Gastrocnemius medialis (tissue), 4 donors: ENCODE measurements at regions not wholly inside any gene's neighbourhood (a gene's known extent, or its start where the extent isn't known, plus 50 kb on each side); places are given as distances from the start of the nearest gene placed in this dataset.
A peak's percentile ranks its signal among the peaks of the same experiment; 100 is the strongest.

Experiments used
- ATAC-seq, 2 donors: fragments of 150-250 bp; one replicate each; pipeline ENCODE4 v1.9.1; 2016
- DNase-seq, 2 donors: peaks; one replicate each; pipeline ENCODE4 v3.0.0-alpha.2; 2019
- H3K27ac ChIP-seq, 4 donors: fragments of 200-600 bp; sonication (generic); 1 replicate in 1 of 4; 2 replicates in 3 of 4; pipeline ENCODE4 v1.5.1; 2016 to 2018; ENCODE audit warnings: mild to moderate bottlenecking in 2 of 4, moderate library complexity in 1 of 4
- H3K27me3 ChIP-seq, 3 donors: fragments of 200-600 bp; sonication (generic) in 2 of 3; 1 replicate in 1 of 3; 2 replicates in 2 of 3; pipeline versions ENCODE4 v1.5.1 to v1.6.0; 2016 to 2019; ENCODE audit warnings: mild to moderate bottlenecking in 1 of 3, moderate library complexity in 1 of 3
- H3K36me3 ChIP-seq, 2 donors: fragments of 200-600 bp; sonication (generic) in 1 of 2; one replicate each; pipeline ENCODE4 v1.5.1; 2017 to 2018
- H3K4me1 ChIP-seq, 2 donors: fragments of 200-600 bp; sonication (generic) in 1 of 2; one replicate each; pipeline ENCODE4 v1.5.1; 2016 to 2017; ENCODE audit warnings: mild to moderate bottlenecking in 2 of 2
- H3K4me3 ChIP-seq, 4 donors: fragments of 200-600 bp; sonication (generic) in 3 of 4; 1 replicate in 1 of 4; 2 replicates in 3 of 4; pipeline ENCODE4 v1.5.1; 2016 to 2019; ENCODE audit warnings: mild to moderate bottlenecking in 2 of 4
- H3K9me3 ChIP-seq, 3 donors: fragments of 200-600 bp; sonication (generic) in 2 of 3; 1 replicate in 1 of 3; 2 replicates in 2 of 3; pipeline ENCODE4 v1.5.1; 2016 to 2019
- CTCF ChIP-seq, 5 experiments: fragments of 450-650 bp in 3 of 5; fragments of 200-600 bp in 2 of 5; sonication (generic) in 2 of 5; IDR thresholded peaks in 4 of 5; conservative IDR thresholded peaks in 1 of 5; 1 replicate in 4 of 5; 2 replicates in 1 of 5; pipeline ENCODE4 v1.5.1; 2016 to 2019; ENCODE audit warnings: antibody characterized with exemption in 5 of 5, mild to moderate bottlenecking in 3 of 5, moderate library complexity in 3 of 5
- POLR2A ChIP-seq, 2 donors: fragments of 450-650 bp; IDR thresholded peaks; one replicate each; pipeline ENCODE4 v1.6.1; 2017; ENCODE audit warnings: antibody characterized with exemption in 2 of 2, mild to moderate bottlenecking in 2 of 2, moderate library complexity in 2 of 2
- in situ Hi-C, 4 donors: fragments of 200-750 bp; cut with MboI; loops; one replicate each; pipeline versions ENCODE4 v1.15.0 to v1.8.0; 2017; ENCODE audit warnings: low sequenced_read_pairs in 4 of 4
- intact Hi-C: fragments of 100-400 bp; cut with DNase I; formaldehyde crosslinking; loops from one replicate; pipeline ENCODE4 v1.15.1; 2023; ENCODE audit warnings: low total_unique reads

- no peak overlapping the region for H3K4me3 ChIP-seq
- peaks cover 0 to 16% of the 10 kb centered on the region in 2 donors for H3K4me1 ChIP-seq
- ATAC-seq, result no peak
- H3K27me3 ChIP-seq, result no peaks in the 10 kb centered on the region
- in situ Hi-C loops (no loop called here), intact Hi-C loops (no loop called here)
- TF ChIP-seq CTCF (IDR thresholded peaks at IDR 0.05 in 4 of 5, conservative IDR thresholded peaks at IDR 0.05 in 1 of 5) (no peak), POLR2A (IDR thresholded peaks at IDR 0.05) (no peak)
- no peak for DNase-seq
- no peaks in the 10 kb centered on the region for H3K9me3 ChIP-seq
- H3K27ac ChIP-seq, result peak overlapping the region in 1 of 4 donors; percentile 69
- H3K36me3 ChIP-seq, result no peaks in the 10 kb centered on the region
Measured at GRCh38 chr12:75699251-75699650, 187.8 kb upstream of the KRR1 start.

DNA sequence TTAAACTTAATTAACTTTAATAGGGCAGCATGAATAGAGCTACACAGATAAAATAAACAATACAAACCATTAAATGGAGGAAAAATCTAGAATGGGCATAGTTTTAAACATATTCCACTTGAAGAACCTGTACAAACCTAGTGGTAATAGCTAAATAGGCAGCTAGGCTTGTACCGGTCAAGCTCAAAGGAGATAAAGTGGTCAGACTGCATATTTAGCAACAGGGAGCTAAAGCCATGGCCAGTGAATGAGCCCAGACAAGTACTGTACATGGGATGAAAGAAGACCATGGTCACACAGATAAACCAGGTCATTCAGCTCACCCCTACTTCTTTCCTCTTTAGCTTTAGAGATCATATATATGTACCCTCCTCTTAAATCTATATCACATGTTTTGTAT is 186.6 kb upstream of the KRR1 start:
- Histone ChIP-seq H3K4me1 (peaks cover 0 to 16% of the 10 kb centered on the region in 2 donors), H3K4me3 (no peak overlapping the region), H3K36me3 (no peaks in the 10 kb centered on the region), H3K27ac (no peak overlapping the region), H3K9me3 (no peaks in the 10 kb centered on the region), H3K27me3 (no peaks in the 10 kb centered on the region)
- ATAC-seq (no peak), DNase-seq (no peak)
- no peak for TF ChIP-seq POLR2A (IDR thresholded peaks at IDR 0.05)
- in situ Hi-C loops, result no loop called here
- intact Hi-C loops, result no loop called here

- H3K27ac ChIP-seq, result no peak overlapping the region
- H3K4me3 ChIP-seq, result no peak overlapping the region
- no peaks in the 10 kb centered on the region for H3K9me3 ChIP-seq
- TF ChIP-seq POLR2A (IDR thresholded peaks at IDR 0.05) (no peak), CTCF (IDR thresholded peaks at IDR 0.05 in 4 of 5, conservative IDR thresholded peaks at IDR 0.05 in 1 of 5) (no peak)
- ATAC-seq, result no peak
- in situ Hi-C loops (no loop called here), intact Hi-C loops (no loop called here)
- no peak for DNase-seq
- no peaks in the 10 kb centered on the region for H3K27me3 ChIP-seq
- peaks cover 0 to 11% of the 10 kb centered on the region in 2 donors for H3K4me1 ChIP-seq
- no peaks in the 10 kb centered on the region for H3K36me3 ChIP-seq
Measured at GRCh38 chr12:75695926-75696325, 184.5 kb upstream of the KRR1 start.

DNA sequence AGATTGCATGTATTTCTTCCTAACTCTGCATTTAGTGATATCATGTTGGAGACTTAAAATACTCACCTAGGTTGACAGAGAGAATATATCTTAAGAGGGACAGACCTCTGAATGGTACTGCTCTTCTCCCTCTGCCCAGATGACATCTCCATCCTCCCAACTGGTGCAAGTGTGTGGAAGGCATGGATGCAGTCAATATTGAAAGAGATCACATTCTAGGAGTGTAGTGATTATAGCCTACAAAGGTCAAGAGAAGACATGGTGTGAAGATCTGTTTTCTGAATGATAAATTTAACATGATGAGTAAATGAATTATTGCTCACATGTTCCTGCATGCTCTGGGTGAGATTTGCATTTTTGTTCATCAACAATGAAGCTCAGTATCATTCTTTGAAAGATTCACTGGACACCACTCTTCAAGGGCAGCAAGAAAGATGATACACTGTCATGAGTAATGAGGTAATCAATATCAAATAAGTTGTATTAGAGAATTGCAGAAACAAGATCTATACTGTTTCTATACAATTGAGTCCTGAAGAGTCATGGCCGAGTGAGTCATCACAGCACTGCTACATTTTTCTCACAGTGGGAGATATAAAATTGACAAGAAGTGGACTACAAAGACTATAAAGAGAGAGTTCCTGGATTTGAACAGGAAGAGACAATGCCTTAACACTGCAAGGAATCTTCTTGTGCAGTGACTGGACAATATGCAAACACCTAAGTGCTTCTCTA is 183.3 kb upstream of the KRR1 start:
- intact Hi-C loops (no loop called here), in situ Hi-C loops (no loop called here)
- no peaks in the 10 kb centered on the region for H3K9me3 ChIP-seq
- ATAC-seq (no peak), DNase-seq (no peak)
- no peak overlapping the region for H3K4me3 ChIP-seq
- no peaks in the 10 kb centered on the region for H3K36me3 ChIP-seq
- H3K4me1 ChIP-seq, result peaks cover 0 to 5% of the 10 kb centered on the region in 2 donors
- H3K27me3 ChIP-seq, result no peaks in the 10 kb centered on the region
- H3K27ac ChIP-seq, result no peak overlapping the region
- TF ChIP-seq POLR2A (IDR thresholded peaks at IDR 0.05), result no peak
- TF ChIP-seq CTCF (IDR thresholded peaks at IDR 0.05 in 4 of 5, conservative IDR thresholded peaks at IDR 0.05 in 1 of 5), result no peak

- DNase-seq (no peak), ATAC-seq (no peak)
- Histone ChIP-seq H3K4me3 (no peak overlapping the region), H3K9me3 (no peaks in the 10 kb centered on the region), H3K27me3 (no peaks in the 10 kb centered on the region), H3K4me1 (no peaks in the 10 kb centered on the region), H3K36me3 (no peaks in the 10 kb centered on the region), H3K27ac (no peak overlapping the region)
- intact Hi-C loops (no loop called here), in situ Hi-C loops (no loop called here)
- TF ChIP-seq POLR2A (IDR thresholded peaks at IDR 0.05) (no peak), CTCF (IDR thresholded peaks at IDR 0.05 in 4 of 5, conservative IDR thresholded peaks at IDR 0.05 in 1 of 5) (no peak)
Measured at GRCh38 chr12:75692876-75693275, 181.5 kb upstream of the KRR1 start.
